ENCODE measurements at regions not wholly inside any gene's neighbourhood (a gene's known extent, or its start where the extent isn't known, plus 50 kb on each side); places are given as distances from the start of the nearest gene placed in this dataset.
"Not testable (repeated sequence)": the region's sequence is repeated elsewhere in the genome, so short reads cannot be mapped to it uniquely, and the experiment has no call there.

DNA sequence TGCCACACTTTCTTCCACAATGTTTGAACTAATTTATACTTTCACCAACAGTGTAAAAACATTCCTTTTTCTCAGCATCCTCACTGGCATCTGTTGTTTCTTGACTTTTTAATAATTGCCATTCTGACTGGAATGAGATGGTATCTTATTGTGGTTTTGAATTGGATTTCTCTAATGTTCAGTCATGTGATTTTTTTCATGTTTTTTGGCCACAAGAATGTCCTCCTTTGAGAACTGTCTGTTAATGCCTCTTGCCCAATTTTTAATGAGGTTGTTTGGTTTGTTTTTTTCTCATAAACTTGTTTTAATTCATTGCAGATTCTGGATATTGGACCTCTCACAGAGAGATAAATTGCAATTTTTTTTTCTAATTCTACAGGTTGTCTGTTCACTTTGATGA lies 1195.2 kb downstream of the TECRL start:
- Histone ChIP-seq H3K4me1 (ENCODE audit: insufficient read depth) (no peaks in the 10 kb centered on the region), H3K27ac (no peak overlapping the region), H3K4me3 (no peak overlapping the region), H3K27me3 (no peaks in the 10 kb centered on the region), H3K36me3 (no peaks in the 10 kb centered on the region), H3K9me3 (no peaks in the 10 kb centered on the region)
- TF ChIP-seq CTCF (IDR thresholded peaks at IDR 0.05) (no peak), POLR2A (IDR thresholded peaks at IDR 0.05) (no peak), EP300 (IDR thresholded peaks at IDR 0.05) (no peak)
- no peak for DNase-seq
- intact Hi-C loops (cut with DNase I) = no loop called here

DNA sequence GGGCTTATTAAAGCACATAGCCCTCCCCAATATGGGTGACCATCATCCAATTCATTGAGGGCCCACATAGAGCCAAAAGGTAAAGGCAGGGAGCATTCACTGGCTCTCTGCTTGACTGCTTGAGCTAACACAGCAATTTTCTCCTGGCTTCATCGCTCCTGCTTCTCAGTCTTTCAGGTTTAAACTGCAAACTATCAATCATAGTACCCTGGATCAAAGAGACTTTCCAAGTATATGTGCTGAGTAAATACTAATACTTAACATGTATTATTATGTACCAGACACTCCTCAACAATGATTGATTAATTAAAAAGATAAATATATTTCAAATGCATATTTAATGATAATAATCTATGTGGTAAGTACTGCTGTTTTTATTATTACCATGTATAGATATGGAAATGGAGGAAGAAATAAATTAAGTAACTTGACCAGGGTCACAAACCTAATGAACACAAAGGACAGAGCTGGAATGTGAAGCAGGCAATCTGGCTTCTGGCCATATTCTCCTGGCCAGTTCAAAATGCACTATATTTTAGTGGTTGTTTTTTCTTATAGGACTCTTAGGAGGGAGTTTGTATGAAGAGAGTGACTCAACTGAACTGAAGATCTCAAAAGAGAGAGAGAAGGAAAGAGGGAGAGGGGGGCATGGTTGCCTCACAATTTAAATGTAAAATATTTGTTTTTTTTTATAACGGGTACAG lies 1197.3 kb downstream of the TECRL start:
- TF ChIP-seq EP300 (IDR thresholded peaks at IDR 0.05) (no peak), CTCF (IDR thresholded peaks at IDR 0.05) (no peak), POLR2A (IDR thresholded peaks at IDR 0.05) (no peak)

DNA sequence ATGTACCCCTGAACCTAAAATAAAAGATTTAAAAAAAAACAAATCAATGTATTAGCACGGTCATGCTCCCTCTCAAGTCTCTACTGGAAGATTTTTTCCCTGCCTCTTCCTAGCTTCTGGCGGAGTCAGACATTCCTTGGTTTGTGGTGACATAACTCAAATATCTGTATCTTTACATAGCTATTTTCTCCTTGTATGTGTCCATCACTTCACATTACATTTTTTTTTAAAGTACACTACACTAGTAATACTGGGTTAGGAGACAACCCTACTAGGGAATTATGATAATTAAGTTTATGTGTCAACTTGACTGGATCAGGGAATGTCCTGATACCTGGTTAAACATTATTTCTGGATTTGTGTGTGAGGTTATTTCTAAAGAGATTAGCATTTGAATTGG lies 1197.9 kb downstream of the TECRL start:
- intact Hi-C loops (cut with DNase I) = no loop called here
- H3K4me3 ChIP-seq = no peak overlapping the region
- WGBS, 3 donors = 68 to 86% (median 74%) methylated on average over 2 of the region's 2 CpGs

More for the DNA sequence above, 1197.3 kb downstream of the TECRL start:
- no peak for DNase-seq
- no peaks in the 10 kb centered on the region for H3K36me3 ChIP-seq
- H3K4me1 ChIP-seq (ENCODE audit: insufficient read depth) = no peaks in the 10 kb centered on the region
- intact Hi-C loops (cut with DNase I) = no loop called here
- 45 to 48% (median 46%) methylated on average over 2 of the region's 2 CpGs for WGBS, 3 donors
- no peaks in the 10 kb centered on the region for H3K27me3 ChIP-seq
- H3K4me3 ChIP-seq = no peak overlapping the region
- no peaks in the 10 kb centered on the region for H3K9me3 ChIP-seq
- no peak overlapping the region for H3K27ac ChIP-seq

DNA sequence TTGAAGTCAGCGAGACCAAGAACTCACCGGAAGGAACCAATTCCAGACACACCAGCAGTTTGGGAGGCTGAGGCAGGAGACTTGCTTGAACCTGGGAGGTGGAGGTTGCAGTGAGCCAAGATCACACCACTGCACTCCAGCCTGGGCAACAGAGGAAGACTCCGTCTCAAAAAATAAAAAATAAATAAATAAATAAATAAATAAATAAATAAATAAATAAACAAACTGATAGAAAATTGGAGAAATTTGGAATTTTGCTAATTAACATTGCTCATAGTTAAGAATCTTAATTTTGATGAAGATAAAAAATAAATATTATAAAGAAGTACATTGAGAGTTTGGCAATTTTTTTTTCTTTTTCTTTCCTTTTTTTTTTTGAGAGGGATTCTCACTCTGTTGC lies 1216.2 kb downstream of the TECRL start:
- intact Hi-C loops (cut with DNase I); H3K4me1 ChIP-seq (ENCODE audit: insufficient read depth); DNase-seq; H3K9me3 ChIP-seq; H3K36me3 ChIP-seq; H3K4me3 ChIP-seq; H3K27me3 ChIP-seq; H3K27ac ChIP-seq: not testable (repeated sequence)
- 93 to 95% (median 94%) methylated on average over 3 of the region's 3 CpGs for WGBS, 3 donors

More for the DNA sequence above, 1197.9 kb downstream of the TECRL start:
- H3K4me1 ChIP-seq (ENCODE audit: insufficient read depth) = no peaks in the 10 kb centered on the region
- DNase-seq = no peak
- TF ChIP-seq POLR2A (IDR thresholded peaks at IDR 0.05) = no peak
- no peak for TF ChIP-seq CTCF (IDR thresholded peaks at IDR 0.05)
- TF ChIP-seq EP300 (IDR thresholded peaks at IDR 0.05) = no peak
- H3K9me3 ChIP-seq = no peaks in the 10 kb centered on the region
- H3K27me3 ChIP-seq = no peaks in the 10 kb centered on the region
- H3K27ac ChIP-seq = no peak overlapping the region
- H3K36me3 ChIP-seq = no peaks in the 10 kb centered on the region

DNA sequence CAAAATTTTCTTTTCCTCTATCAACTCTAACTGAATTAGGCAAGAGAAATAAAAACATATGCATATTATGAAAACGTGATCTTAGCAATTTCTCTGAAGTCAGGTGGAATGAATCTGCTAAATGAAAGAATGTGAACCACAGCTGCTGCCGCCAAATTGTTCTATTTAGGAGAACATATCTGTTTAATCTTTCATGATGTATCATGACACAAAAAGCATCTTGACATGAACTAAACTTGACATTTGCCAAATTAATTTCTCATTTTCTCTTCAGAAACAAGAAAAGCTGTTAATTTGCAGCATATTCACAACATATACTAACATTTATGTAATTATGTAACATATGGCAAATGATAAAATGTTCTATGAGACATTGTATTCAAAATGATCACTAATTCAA lies 1237.9 kb downstream of the TECRL start:
- H3K4me3 ChIP-seq = no peak overlapping the region
- DNase-seq = no peak
- no peaks in the 10 kb centered on the region for H3K9me3 ChIP-seq
- H3K27me3 ChIP-seq = no peaks in the 10 kb centered on the region
- no peak overlapping the region for H3K27ac ChIP-seq
- no peaks in the 10 kb centered on the region for H3K36me3 ChIP-seq
- H3K4me1 ChIP-seq (ENCODE audit: insufficient read depth) = no peaks in the 10 kb centered on the region
- 48 to 60% (median 55%) methylated on average over 2 of the region's 2 CpGs for WGBS, 3 donors
- TF ChIP-seq EP300 (IDR thresholded peaks at IDR 0.05) (no peak), POLR2A (IDR thresholded peaks at IDR 0.05) (no peak), CTCF (IDR thresholded peaks at IDR 0.05) (no peak)
- intact Hi-C loops (cut with DNase I) = no loop called here

All from ovary (tissue), 7 donors.